ENCODE measurements at regions not wholly inside any gene's neighbourhood (a gene's known extent, or its start where the extent isn't known, plus 50 kb on each side); places are given as distances from the start of the nearest gene placed in this dataset.

- H3K4me3 Mint-ChIP-seq: no peak overlapping the region
- H3K36me3 Mint-ChIP-seq: no peaks in the 10 kb centered on the region
- no peaks in the 10 kb centered on the region for H3K9me3 Mint-ChIP-seq
- ATAC-seq: no peak
- H3K4me1 Mint-ChIP-seq: no peaks in the 10 kb centered on the region
- H3K27me3 Mint-ChIP-seq: no peaks in the 10 kb centered on the region
- H3K27ac Mint-ChIP-seq: no peak overlapping the region
Observed at GRCh38 chrX:40446921-40447320, 133.8 kb upstream of the ATP6AP2 start.

- Mint-ChIP-seq H3K36me3 (no peaks in the 10 kb centered on the region), H3K27me3 (no peaks in the 10 kb centered on the region), H3K4me3 (no peak overlapping the region), H3K9me3 (no peaks in the 10 kb centered on the region), H3K4me1 (no peaks in the 10 kb centered on the region), H3K27ac (no peak overlapping the region)
- no peak for ATAC-seq
Observed at GRCh38 chrX:40445691-40446090, 135.1 kb upstream of the ATP6AP2 start.

- no peak for ATAC-seq
- no peaks in the 10 kb centered on the region for H3K9me3 Mint-ChIP-seq
- no peaks in the 10 kb centered on the region for H3K4me1 Mint-ChIP-seq
- no peaks in the 10 kb centered on the region for H3K27me3 Mint-ChIP-seq
- H3K27ac Mint-ChIP-seq: no peak overlapping the region
- H3K4me3 Mint-ChIP-seq: no peak overlapping the region
- H3K36me3 Mint-ChIP-seq: no peaks in the 10 kb centered on the region
Observed at GRCh38 chrX:40444798-40445496, 135.8 kb upstream of the ATP6AP2 start.

- ATAC-seq: no peak
- Mint-ChIP-seq H3K9me3 (no peaks in the 10 kb centered on the region), H3K4me3 (no peak overlapping the region), H3K36me3 (no peaks in the 10 kb centered on the region), H3K27me3 (no peaks in the 10 kb centered on the region), H3K4me1 (no peaks in the 10 kb centered on the region), H3K27ac (no peak overlapping the region)
Observed at GRCh38 chrX:40444133-40444532, 136.6 kb upstream of the ATP6AP2 start.

- H3K4me1 Mint-ChIP-seq: no peaks in the 10 kb centered on the region
- no peak for ATAC-seq
- H3K36me3 Mint-ChIP-seq: no peaks in the 10 kb centered on the region
- no peaks in the 10 kb centered on the region for H3K9me3 Mint-ChIP-seq
- H3K27me3 Mint-ChIP-seq: no peaks in the 10 kb centered on the region
- no peak overlapping the region for H3K4me3 Mint-ChIP-seq
- H3K27ac Mint-ChIP-seq: no peak overlapping the region
Observed at GRCh38 chrX:40440866-40441265, 139.9 kb upstream of the ATP6AP2 start.

- Mint-ChIP-seq H3K27ac (no peak overlapping the region), H3K9me3 (no peaks in the 10 kb centered on the region)
- no peak for ATAC-seq
Observed at GRCh38 chrX:40439625-40440532, 140.9 kb upstream of the ATP6AP2 start.

GRCh38 chrX:40437348-40437747 is 143.4 kb upstream of the ATP6AP2 start:
- Mint-ChIP-seq H3K36me3 (no peaks in the 10 kb centered on the region), H3K27ac (no peak overlapping the region), H3K4me1 (no peaks in the 10 kb centered on the region)

More at GRCh38 chrX:40439625-40440532, 140.9 kb upstream of the ATP6AP2 start:
- H3K4me1 Mint-ChIP-seq: no peaks in the 10 kb centered on the region
- peaks cover 6% of the 10 kb centered on the region for H3K27me3 Mint-ChIP-seq
- no peak overlapping the region for H3K4me3 Mint-ChIP-seq
- H3K36me3 Mint-ChIP-seq: no peaks in the 10 kb centered on the region

GRCh38 chrX:40434947-40435346 is 145.8 kb upstream of the ATP6AP2 start:
- Mint-ChIP-seq H3K4me3 (no peak overlapping the region), H3K4me1 (no peaks in the 10 kb centered on the region), H3K27ac (no peak overlapping the region), H3K27me3 (peaks cover 8% of the 10 kb centered on the region), H3K9me3 (peaks cover 6% of the 10 kb centered on the region), H3K36me3 (no peaks in the 10 kb centered on the region)
- no peak for ATAC-seq

More at GRCh38 chrX:40437348-40437747, 143.4 kb upstream of the ATP6AP2 start:
- peaks cover 8% of the 10 kb centered on the region for H3K27me3 Mint-ChIP-seq
- H3K4me3 Mint-ChIP-seq: no peak overlapping the region
- no peak for ATAC-seq
- no peaks in the 10 kb centered on the region for H3K9me3 Mint-ChIP-seq

- H3K9me3 Mint-ChIP-seq: peaks cover 6% of the 10 kb centered on the region
- H3K27ac Mint-ChIP-seq: no peak overlapping the region
- H3K36me3 Mint-ChIP-seq: no peaks in the 10 kb centered on the region
Observed at GRCh38 chrX:40434443-40434842, 146.3 kb upstream of the ATP6AP2 start.

GRCh38 chrX:40433160-40433559 is 147.6 kb upstream of the ATP6AP2 start:
- H3K4me1 Mint-ChIP-seq: no peaks in the 10 kb centered on the region
- ATAC-seq: no peak
- no peak overlapping the region for H3K27ac Mint-ChIP-seq
- peaks cover 8% of the 10 kb centered on the region for H3K27me3 Mint-ChIP-seq
- H3K36me3 Mint-ChIP-seq: no peaks in the 10 kb centered on the region
- no peak overlapping the region for H3K4me3 Mint-ChIP-seq
- peaks cover 6% of the 10 kb centered on the region for H3K9me3 Mint-ChIP-seq

More at GRCh38 chrX:40434443-40434842, 146.3 kb upstream of the ATP6AP2 start:
- H3K4me3 Mint-ChIP-seq: no peak overlapping the region
- ATAC-seq: no peak
- no peaks in the 10 kb centered on the region for H3K4me1 Mint-ChIP-seq
- peaks cover 8% of the 10 kb centered on the region for H3K27me3 Mint-ChIP-seq

- Mint-ChIP-seq H3K27ac (no peak overlapping the region), H3K9me3 (no peaks in the 10 kb centered on the region), H3K36me3 (no peaks in the 10 kb centered on the region), H3K4me1 (peaks cover 6% of the 10 kb centered on the region), H3K27me3 (no peaks in the 10 kb centered on the region), H3K4me3 (no peak overlapping the region)
- ATAC-seq: no peak
Observed at GRCh38 chrX:40424259-40424658, 156.5 kb upstream of the ATP6AP2 start.

GRCh38 chrX:40423299-40423698 is 157.5 kb upstream of the ATP6AP2 start:
- Mint-ChIP-seq H3K27ac (no peak overlapping the region), H3K27me3 (no peaks in the 10 kb centered on the region), H3K4me1 (peaks cover 6% of the 10 kb centered on the region), H3K36me3 (no peaks in the 10 kb centered on the region), H3K4me3 (no peak overlapping the region), H3K9me3 (no peaks in the 10 kb centered on the region)
- no peak for ATAC-seq

- no peak overlapping the region for H3K4me3 Mint-ChIP-seq
- H3K4me1 Mint-ChIP-seq: peaks cover 6% of the 10 kb centered on the region
- ATAC-seq: no peak
- no peaks in the 10 kb centered on the region for H3K9me3 Mint-ChIP-seq
- H3K27me3 Mint-ChIP-seq: no peaks in the 10 kb centered on the region
- H3K27ac Mint-ChIP-seq: no peak overlapping the region
- no peaks in the 10 kb centered on the region for H3K36me3 Mint-ChIP-seq
Observed at GRCh38 chrX:40422021-40422420, 158.7 kb upstream of the ATP6AP2 start.

GRCh38 chrX:40420899-40421729 is 159.7 kb upstream of the ATP6AP2 start:
- H3K27me3 Mint-ChIP-seq: no peaks in the 10 kb centered on the region
- no peaks in the 10 kb centered on the region for H3K36me3 Mint-ChIP-seq
- ATAC-seq: no peak
- no peaks in the 10 kb centered on the region for H3K9me3 Mint-ChIP-seq
- peaks cover 6% of the 10 kb centered on the region for H3K4me1 Mint-ChIP-seq
- H3K27ac Mint-ChIP-seq: peak overlapping the region; percentile 36
- no peak overlapping the region for H3K4me3 Mint-ChIP-seq

GRCh38 chrX:40418813-40419195 is 162.0 kb upstream of the ATP6AP2 start:
- no peak for ATAC-seq
- no peak overlapping the region for H3K27ac Mint-ChIP-seq
- no peaks in the 10 kb centered on the region for H3K27me3 Mint-ChIP-seq
- no peaks in the 10 kb centered on the region for H3K36me3 Mint-ChIP-seq
- peaks cover 6% of the 10 kb centered on the region for H3K4me1 Mint-ChIP-seq
- H3K9me3 Mint-ChIP-seq: no peaks in the 10 kb centered on the region
- H3K4me3 Mint-ChIP-seq: no peak overlapping the region

Measured in stimulated activated memory B cell treated with anti-CD40 and anti-IgM and Interleukin-4, amounts not matched to agents 10 μg/mL and 1 μg/mL and 100 μg/mL, for 72 hours (primary cell).